H9 (cell line): ENCODE measurements at regions not wholly inside any gene's neighbourhood (a gene's known extent, or its start where the extent isn't known, plus 50 kb on each side); places are given as distances from the start of the nearest gene placed in this dataset.

Experiments
- DNase-seq: peaks from one replicate; pipeline ENCODE4 v3.0.0-alpha.2; 2017
- H2AFZ ChIP-seq: one replicate; pipeline ENCODE4 v1.6.1; 2013; ENCODE audit warnings: mild to moderate bottlenecking, low read length, control low read depth, moderate library complexity
- H2AK5ac ChIP-seq: 2 replicates; pipeline ENCODE4 v1.6.1; 2013; ENCODE audit warnings: low read length, control low read depth, mixed read lengths; ENCODE audit not compliant: insufficient read length
- H2BK120ac ChIP-seq: one replicate; pipeline ENCODE4 v1.6.1; 2013; ENCODE audit warnings: low read depth, mild to moderate bottlenecking, low read length, control low read depth, inconsistent platforms; ENCODE audit not compliant: poor library complexity, severe bottlenecking
- H2BK12ac ChIP-seq: 2 replicates; pipeline ENCODE4 v1.6.1; 2013; ENCODE audit warnings: low read length, control low read depth, mixed read lengths, low read depth; ENCODE audit not compliant: insufficient read length
- H2BK15ac ChIP-seq: 2 replicates; pipeline ENCODE4 v1.6.1; 2013; ENCODE audit warnings: low read depth, low read length, control low read depth
- H2BK20ac ChIP-seq: one replicate; pipeline ENCODE4 v1.6.1; 2013; ENCODE audit warnings: low read depth, mild to moderate bottlenecking, low read length, control low read depth, inconsistent platforms; ENCODE audit not compliant: poor library complexity, severe bottlenecking
- H2BK5ac ChIP-seq: 2 replicates; pipeline ENCODE4 v1.6.1; 2013; ENCODE audit warnings: low read length, control low read depth, mixed read lengths; ENCODE audit not compliant: insufficient read length
- H3K14ac ChIP-seq: 2 replicates; pipeline ENCODE4 v1.6.1; 2013; ENCODE audit warnings: low read length, control low read depth; ENCODE audit not compliant: insufficient read depth
- H3K18ac ChIP-seq: 2 replicates; pipeline ENCODE4 v1.6.1; 2013; ENCODE audit warnings: low read depth, mild to moderate bottlenecking, mixed read lengths, low read length, control low read depth; ENCODE audit not compliant: insufficient read length
- H3K23ac ChIP-seq: 2 replicates; pipeline ENCODE4 v1.6.1; 2013; ENCODE audit warnings: low read length, control low read depth, mixed read lengths, low read depth; ENCODE audit not compliant: insufficient read length
- H3K23me2 ChIP-seq: 2 replicates; pipeline ENCODE4 v1.6.1; 2013; ENCODE audit warnings: low read depth, mild to moderate bottlenecking, mixed read lengths, low read length, control low read depth; ENCODE audit not compliant: insufficient read length, poor library complexity, severe bottlenecking
- H3K27ac ChIP-seq: 2 replicates; pipeline ENCODE4 v1.5.1; 2013; ENCODE audit warnings: low read length, control low read depth, mixed read lengths, low read depth; ENCODE audit not compliant: insufficient read length
- H3K27me3 ChIP-seq: 2 replicates; pipeline ENCODE4 v1.6.1; 2013; ENCODE audit warnings: low read length, control low read depth, inconsistent platforms; ENCODE audit not compliant: insufficient read depth
- H3K4ac ChIP-seq: 2 replicates; pipeline ENCODE4 v1.6.1; 2013; ENCODE audit warnings: low read depth, mild to moderate bottlenecking, control low read depth, inconsistent platforms, low read length, moderate library complexity
- H3K4me1 ChIP-seq: 2 replicates; pipeline ENCODE4 v1.6.1; 2013; ENCODE audit warnings: low read length, control low read depth, inconsistent platforms; ENCODE audit not compliant: insufficient read depth
- H3K4me2 ChIP-seq: 2 replicates; pipeline ENCODE4 v1.6.1; 2013; ENCODE audit warnings: low read length, control low read depth, mixed read lengths; ENCODE audit not compliant: insufficient read length, insufficient read depth
- H3K56ac ChIP-seq: 2 replicates; pipeline ENCODE4 v1.6.1; 2013; ENCODE audit warnings: low read depth, mild to moderate bottlenecking, mixed read lengths, low read length, control low read depth; ENCODE audit not compliant: insufficient read length
- H3K79me1 ChIP-seq: 2 replicates; pipeline ENCODE4 v1.6.1; 2013; ENCODE audit warnings: low read depth, mild to moderate bottlenecking, moderate library complexity, low read length, control low read depth, inconsistent platforms; ENCODE audit not compliant: insufficient read depth, poor library complexity, severe bottlenecking
- H3K79me2 ChIP-seq: 2 replicates; pipeline ENCODE4 v1.6.1; 2013; ENCODE audit warnings: low read length, control low read depth, inconsistent platforms; ENCODE audit not compliant: insufficient read depth
- H3K9ac ChIP-seq: 2 replicates; pipeline ENCODE4 v1.6.1; 2013; ENCODE audit warnings: low read length, control low read depth, mixed read lengths; ENCODE audit not compliant: insufficient read length; ENCODE audit errors: extremely low read depth
- H3K9me3 ChIP-seq: one replicate; pipeline ENCODE4 v1.6.1; 2013; ENCODE audit warnings: low read depth, low read length, inconsistent platforms; ENCODE audit not compliant: control insufficient read depth
- H3T11ph ChIP-seq: one replicate; pipeline ENCODE4 v1.6.1; 2013; ENCODE audit warnings: mild to moderate bottlenecking, low read length, control low read depth, inconsistent platforms
- H4K20me1 ChIP-seq: one replicate; pipeline ENCODE4 v1.6.1; 2013; ENCODE audit not compliant: control insufficient read depth, insufficient read length, insufficient read depth
- H4K5ac ChIP-seq: 2 replicates; pipeline ENCODE4 v1.6.1; 2013; ENCODE audit warnings: low read depth, mild to moderate bottlenecking, mixed read lengths, low read length, control low read depth; ENCODE audit not compliant: insufficient read length
- H4K8ac ChIP-seq: replicated peaks from 2 replicates; pipeline ENCODE4 v1.6.1; 2013; ENCODE audit warnings: low read length, control low read depth, mixed read lengths, low read depth; ENCODE audit not compliant: insufficient read length
- H4K91ac ChIP-seq: 2 replicates; pipeline ENCODE4 v1.6.1; 2013; ENCODE audit warnings: low read depth, mild to moderate bottlenecking, moderate library complexity, mixed read lengths, low read length, control low read depth; ENCODE audit not compliant: insufficient read length
- H3K27ac Mint-ChIP-seq, 3 experiments: 2 replicates in 2 of 3; 3 replicates in 1 of 3; pipeline ENCODE4 v1.8.0; 2020 to 2021; ENCODE audit warnings: mixed read lengths in 3 of 3, mild to moderate bottlenecking in 1 of 3, moderate library complexity in 1 of 3
- H3K27me3 Mint-ChIP-seq: 2 replicates; pipeline ENCODE4 v1.8.0; 2021; ENCODE audit warnings: low read depth, mild to moderate bottlenecking, moderate library complexity, mixed read lengths
- H3K36me3 Mint-ChIP-seq, 3 experiments: 2 replicates in 2 of 3; 3 replicates in 1 of 3; pipeline ENCODE4 v1.8.0; 2020 to 2021; ENCODE audit warnings: low read depth in 3 of 3, mixed read lengths in 3 of 3; ENCODE audit not compliant: insufficient read depth in 1 of 3
- H3K4me1 Mint-ChIP-seq, 2 experiments: 2 replicates each; pipeline ENCODE4 v1.8.0; 2020; ENCODE audit warnings: mixed read lengths in 2 of 2
- H3K4me3 Mint-ChIP-seq, 2 experiments: 2 replicates in 1 of 2; 3 replicates in 1 of 2; pipeline ENCODE4 v1.8.0; 2020 to 2021; ENCODE audit warnings: mild to moderate bottlenecking in 2 of 2, mixed read lengths in 2 of 2, moderate library complexity in 1 of 2
- H3K9me3 Mint-ChIP-seq, 2 experiments: 2 replicates in 1 of 2; 3 replicates in 1 of 2; pipeline ENCODE4 v1.8.0; 2020; ENCODE audit warnings: mild to moderate bottlenecking in 2 of 2, mixed read lengths in 2 of 2, moderate library complexity in 1 of 2
- CTCF ChIP-seq: fragments of 200-600 bp; sonication (generic); conservative IDR thresholded peaks from 3 replicates; pipeline ENCODE4 v1.8.0; 2021; ENCODE audit warnings: antibody characterized with exemption, mild to moderate bottlenecking
- WGBS: extraction: QIAGEN DNeasy Blood & Tissue Kit; methylation state at CpG from one replicate; pipeline ENCODE4 v1.1.7; 2013; ENCODE audit warnings: missing lambda C conversion rate, low lambda C conversion rate, mixed read lengths; ENCODE audit not compliant: insufficient read length; ENCODE audit errors: extremely low coverage; 5-methylcytosine and 5-hydroxymethylcytosine counted together

- Histone ChIP-seq H2BK5ac (no peak overlapping the region), H2BK12ac (no peak overlapping the region), H4K20me1 (no peaks in the 10 kb centered on the region), H2AK5ac (no peak overlapping the region), H3K27ac (no peak overlapping the region), H3K56ac (no peak overlapping the region), H3K14ac (no peak overlapping the region), H3K27me3 (no peaks in the 10 kb centered on the region), H3T11ph (no peak overlapping the region), H3K18ac (no peak overlapping the region), H3K79me1 (no peaks in the 10 kb centered on the region), H4K8ac (no peak overlapping the region), H3K9ac (no peak overlapping the region), H3K9me3 (no peaks in the 10 kb centered on the region), H3K4me2 (no peak overlapping the region), H3K23ac (no peak overlapping the region), H3K79me2 (no peaks in the 10 kb centered on the region), H3K4me1 (no peaks in the 10 kb centered on the region), H4K5ac (no peak overlapping the region), H2BK20ac (no peak overlapping the region), H4K91ac (no peak overlapping the region), H2BK15ac (no peak overlapping the region), H2BK120ac (no peak overlapping the region), H2AFZ (no peak overlapping the region), H3K4ac (no peak overlapping the region), H3K23me2 (no peaks in the 10 kb centered on the region)
- Mint-ChIP-seq H3K27ac (no peak overlapping the region), H3K36me3 (peaks cover 0 to 2% (median 0%) of the 10 kb centered on the region in 3 experiments; a peak in 3 of 7 replicates), H3K4me3 (no peak overlapping the region), H3K4me1 (peaks cover 11 to 12% of the 10 kb centered on the region in 2 experiments), H3K9me3 (peaks cover 0 to under 1% of the 10 kb centered on the region in 2 experiments; a peak in 2 of 5 replicates), H3K27me3 (no peaks in the 10 kb centered on the region)
- no peak for DNase-seq
- WGBS: no CpG with 5 or more reads among the region's 3 CpGs
- no peak for TF ChIP-seq CTCF
Measured at GRCh38 chr12:92486443-92487137, 216.2 kb upstream of the PLEKHG7 start.
